SK-N-SH treated with all-trans-retinoic acid at 6 μM for 48 hours (cell line): ENCODE measurements at regions not wholly inside any gene's neighbourhood (a gene's known extent, or its start where the extent isn't known, plus 50 kb on each side); places are given as distances from the start of the nearest gene placed in this dataset.

Source experiments
- ARNTL ChIP-seq: fragments of 450-650 bp; formaldehyde crosslinking; IDR thresholded peaks from 2 replicates; pipeline ENCODE4 v1.5.0; 2020; ENCODE audit warnings: low read depth, mild to moderate bottlenecking, moderate library complexity, borderline replicate concordance
- CSDC2 ChIP-seq: fragments of 250-450 bp; sonication (Bioruptor Pico); IDR thresholded peaks from 2 replicates; pipeline ENCODE4 v1.5.0; 2020; ENCODE audit warnings: mild to moderate bottlenecking, moderate library complexity
- ESRRG ChIP-seq: fragments of 250-450 bp; sonication (Bioruptor Pico); IDR thresholded peaks from 2 replicates; pipeline ENCODE4 v1.6.1; 2021; ENCODE audit warnings: mild to moderate bottlenecking
- GLIS3 ChIP-seq: fragments of 250-450 bp; sonication (Bioruptor Pico); IDR thresholded peaks from 2 replicates; pipeline ENCODE4 v1.5.0; 2020; ENCODE audit warnings: mild to moderate bottlenecking, moderate library complexity
- OSR1 ChIP-seq: fragments of 250-450 bp; sonication (Bioruptor Pico); IDR thresholded peaks from 2 replicates; pipeline ENCODE4 v1.8.0; 2022; ENCODE audit warnings: moderate library complexity, mild to moderate bottlenecking, inconsistent platforms
- RARB ChIP-seq: fragments of 250-450 bp; sonication (Bioruptor Pico); IDR thresholded peaks from 2 replicates; pipeline ENCODE4 v1.8.0; 2021; ENCODE audit warnings: mild to moderate bottlenecking, moderate library complexity
- SNAI2 ChIP-seq: fragments of 250-450 bp; sonication (Bioruptor Pico); IDR thresholded peaks from 2 replicates; pipeline ENCODE4 v1.5.0; 2020; ENCODE audit warnings: mild to moderate bottlenecking, moderate library complexity
- TOX ChIP-seq: fragments of 250-450 bp; sonication (Bioruptor Pico); IDR thresholded peaks from 2 replicates; pipeline ENCODE4 v1.8.0; 2021; ENCODE audit warnings: mild to moderate bottlenecking, moderate library complexity, borderline replicate concordance
- ZC3H10 ChIP-seq: fragments of 250-450 bp; sonication (Bioruptor Pico); IDR thresholded peaks from 2 replicates; pipeline ENCODE4 v1.5.1; 2021; ENCODE audit warnings: mild to moderate bottlenecking, moderate library complexity
- TF ChIP-seq, protein P1 (sequence below): fragments of 250-450 bp; sonication (Bioruptor Pico); IDR thresholded peaks from 2 replicates; pipeline ENCODE4 v1.8.0; 2020; ENCODE audit warnings: mild to moderate bottlenecking, moderate library complexity, borderline replicate concordance
- TF ChIP-seq, protein P2 (sequence below): fragments of 250-450 bp; sonication (Bioruptor Pico); IDR thresholded peaks from 2 replicates; pipeline ENCODE4 v1.8.0; 2021; ENCODE audit warnings: low read depth, mild to moderate bottlenecking, moderate library complexity, borderline replicate concordance
- TF ChIP-seq, protein P3 (sequence below): fragments of 250-450 bp; sonication (Bioruptor Pico); IDR thresholded peaks from 2 replicates; pipeline ENCODE4 v1.5.0; 2020; ENCODE audit warnings: mild to moderate bottlenecking, moderate library complexity

DNA sequence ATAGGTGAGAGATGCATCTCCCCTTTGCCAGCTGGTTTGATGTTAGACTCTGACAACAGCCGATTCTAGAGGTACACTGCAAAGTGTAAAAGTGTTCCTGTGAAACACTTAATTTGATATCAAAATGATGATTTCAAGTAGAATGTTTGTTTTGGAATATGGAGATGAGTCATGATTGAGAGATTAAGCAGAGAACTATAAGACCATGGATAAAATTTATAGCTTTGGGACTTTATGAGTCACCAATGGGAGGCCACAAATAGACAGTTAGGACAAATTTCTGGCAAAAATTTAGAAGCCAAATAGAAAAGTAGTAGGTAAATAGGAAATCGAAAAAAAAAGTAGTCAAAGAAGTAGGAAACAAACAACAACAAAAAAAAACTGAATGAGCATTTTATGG lies 672.5 kb downstream of the NSUN3 start:
- TF ChIP-seq ZC3H10 (no peak), ARNTL (no peak), TOX (CRISPR knock-in tag) (no peak), OSR1 (CRISPR knock-in tag) (no peak), GLIS3 (CRISPR knock-in tag) (no peak), CSDC2 (no peak), ESRRG (CRISPR knock-in tag) (no peak), RARB (CRISPR knock-in tag) (no peak), SNAI2 (no peak)
- TF ChIP-seq, protein P1, sequence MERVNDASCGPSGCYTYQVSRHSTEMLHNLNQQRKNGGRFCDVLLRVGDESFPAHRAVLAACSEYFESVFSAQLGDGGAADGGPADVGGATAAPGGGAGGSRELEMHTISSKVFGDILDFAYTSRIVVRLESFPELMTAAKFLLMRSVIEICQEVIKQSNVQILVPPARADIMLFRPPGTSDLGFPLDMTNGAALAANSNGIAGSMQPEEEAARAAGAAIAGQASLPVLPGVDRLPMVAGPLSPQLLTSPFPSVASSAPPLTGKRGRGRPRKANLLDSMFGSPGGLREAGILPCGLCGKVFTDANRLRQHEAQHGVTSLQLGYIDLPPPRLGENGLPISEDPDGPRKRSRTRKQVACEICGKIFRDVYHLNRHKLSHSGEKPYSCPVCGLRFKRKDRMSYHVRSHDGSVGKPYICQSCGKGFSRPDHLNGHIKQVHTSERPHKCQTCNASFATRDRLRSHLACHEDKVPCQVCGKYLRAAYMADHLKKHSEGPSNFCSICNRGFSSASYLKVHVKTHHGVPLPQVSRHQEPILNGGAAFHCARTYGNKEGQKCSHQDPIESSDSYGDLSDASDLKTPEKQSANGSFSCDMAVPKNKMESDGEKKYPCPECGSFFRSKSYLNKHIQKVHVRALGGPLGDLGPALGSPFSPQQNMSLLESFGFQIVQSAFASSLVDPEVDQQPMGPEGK (CRISPR knock-in tag), result peak; percentile 55; the same call in 1 of the 2 replicates
- TF ChIP-seq, protein P2, sequence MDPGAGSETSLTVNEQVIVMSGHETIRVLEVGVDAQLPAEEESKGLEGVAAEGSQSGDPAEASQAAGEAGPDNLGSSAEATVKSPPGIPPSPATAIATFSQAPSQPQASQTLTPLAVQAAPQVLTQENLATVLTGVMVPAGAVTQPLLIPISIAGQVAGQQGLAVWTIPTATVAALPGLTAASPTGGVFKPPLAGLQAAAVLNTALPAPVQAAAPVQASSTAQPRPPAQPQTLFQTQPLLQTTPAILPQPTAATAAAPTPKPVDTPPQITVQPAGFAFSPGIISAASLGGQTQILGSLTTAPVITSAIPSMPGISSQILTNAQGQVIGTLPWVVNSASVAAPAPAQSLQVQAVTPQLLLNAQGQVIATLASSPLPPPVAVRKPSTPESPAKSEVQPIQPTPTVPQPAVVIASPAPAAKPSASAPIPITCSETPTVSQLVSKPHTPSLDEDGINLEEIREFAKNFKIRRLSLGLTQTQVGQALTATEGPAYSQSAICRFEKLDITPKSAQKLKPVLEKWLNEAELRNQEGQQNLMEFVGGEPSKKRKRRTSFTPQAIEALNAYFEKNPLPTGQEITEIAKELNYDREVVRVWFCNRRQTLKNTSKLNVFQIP (CRISPR knock-in tag), result no peak
- TF ChIP-seq, protein P3, sequence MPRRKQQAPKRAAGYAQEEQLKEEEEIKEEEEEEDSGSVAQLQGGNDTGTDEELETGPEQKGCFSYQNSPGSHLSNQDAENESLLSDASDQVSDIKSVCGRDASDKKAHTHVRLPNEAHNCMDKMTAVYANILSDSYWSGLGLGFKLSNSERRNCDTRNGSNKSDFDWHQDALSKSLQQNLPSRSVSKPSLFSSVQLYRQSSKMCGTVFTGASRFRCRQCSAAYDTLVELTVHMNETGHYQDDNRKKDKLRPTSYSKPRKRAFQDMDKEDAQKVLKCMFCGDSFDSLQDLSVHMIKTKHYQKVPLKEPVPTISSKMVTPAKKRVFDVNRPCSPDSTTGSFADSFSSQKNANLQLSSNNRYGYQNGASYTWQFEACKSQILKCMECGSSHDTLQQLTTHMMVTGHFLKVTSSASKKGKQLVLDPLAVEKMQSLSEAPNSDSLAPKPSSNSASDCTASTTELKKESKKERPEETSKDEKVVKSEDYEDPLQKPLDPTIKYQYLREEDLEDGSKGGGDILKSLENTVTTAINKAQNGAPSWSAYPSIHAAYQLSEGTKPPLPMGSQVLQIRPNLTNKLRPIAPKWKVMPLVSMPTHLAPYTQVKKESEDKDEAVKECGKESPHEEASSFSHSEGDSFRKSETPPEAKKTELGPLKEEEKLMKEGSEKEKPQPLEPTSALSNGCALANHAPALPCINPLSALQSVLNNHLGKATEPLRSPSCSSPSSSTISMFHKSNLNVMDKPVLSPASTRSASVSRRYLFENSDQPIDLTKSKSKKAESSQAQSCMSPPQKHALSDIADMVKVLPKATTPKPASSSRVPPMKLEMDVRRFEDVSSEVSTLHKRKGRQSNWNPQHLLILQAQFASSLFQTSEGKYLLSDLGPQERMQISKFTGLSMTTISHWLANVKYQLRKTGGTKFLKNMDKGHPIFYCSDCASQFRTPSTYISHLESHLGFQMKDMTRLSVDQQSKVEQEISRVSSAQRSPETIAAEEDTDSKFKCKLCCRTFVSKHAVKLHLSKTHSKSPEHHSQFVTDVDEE (CRISPR knock-in tag), result no peak
